HFFc6 (cell line): ENCODE measurements at regions not wholly inside any gene's neighbourhood (a gene's known extent, or its start where the extent isn't known, plus 50 kb on each side); places are given as distances from the start of the nearest gene placed in this dataset.

Experiments
- DNase-seq: peaks from one replicate; pipeline ENCODE4 v3.0.0-alpha.2; 2018
- H3K27ac Mint-ChIP-seq: 2 replicates; pipeline ENCODE4 v1.8.0; 2020; ENCODE audit warnings: mild to moderate bottlenecking, mixed read lengths
- H3K27me3 Mint-ChIP-seq: 2 replicates; pipeline ENCODE4 v1.8.0; 2021; ENCODE audit warnings: mild to moderate bottlenecking, moderate library complexity, mixed read lengths; ENCODE audit not compliant: insufficient read depth
- H3K36me3 Mint-ChIP-seq: 2 replicates; pipeline ENCODE4 v1.8.0; 2021; ENCODE audit warnings: low read depth, mixed read lengths
- H3K4me1 Mint-ChIP-seq: 2 replicates; pipeline ENCODE4 v1.8.0; 2020; ENCODE audit warnings: low read depth, mixed read lengths
- H3K4me3 Mint-ChIP-seq: 2 replicates; pipeline ENCODE4 v1.8.0; 2020; ENCODE audit warnings: mild to moderate bottlenecking, moderate library complexity, mixed read lengths
- H3K9me3 Mint-ChIP-seq: 2 replicates; pipeline ENCODE4 v1.8.0; 2020; ENCODE audit warnings: mild to moderate bottlenecking, mixed read lengths
- TF ChIP-seq, protein P1 (sequence below): fragments of 200-600 bp; sonication (generic); IDR thresholded peaks from 2 replicates; pipeline ENCODE4 v1.5.0; 2021; ENCODE audit warnings: antibody characterized with exemption, mild to moderate bottlenecking

DNA sequence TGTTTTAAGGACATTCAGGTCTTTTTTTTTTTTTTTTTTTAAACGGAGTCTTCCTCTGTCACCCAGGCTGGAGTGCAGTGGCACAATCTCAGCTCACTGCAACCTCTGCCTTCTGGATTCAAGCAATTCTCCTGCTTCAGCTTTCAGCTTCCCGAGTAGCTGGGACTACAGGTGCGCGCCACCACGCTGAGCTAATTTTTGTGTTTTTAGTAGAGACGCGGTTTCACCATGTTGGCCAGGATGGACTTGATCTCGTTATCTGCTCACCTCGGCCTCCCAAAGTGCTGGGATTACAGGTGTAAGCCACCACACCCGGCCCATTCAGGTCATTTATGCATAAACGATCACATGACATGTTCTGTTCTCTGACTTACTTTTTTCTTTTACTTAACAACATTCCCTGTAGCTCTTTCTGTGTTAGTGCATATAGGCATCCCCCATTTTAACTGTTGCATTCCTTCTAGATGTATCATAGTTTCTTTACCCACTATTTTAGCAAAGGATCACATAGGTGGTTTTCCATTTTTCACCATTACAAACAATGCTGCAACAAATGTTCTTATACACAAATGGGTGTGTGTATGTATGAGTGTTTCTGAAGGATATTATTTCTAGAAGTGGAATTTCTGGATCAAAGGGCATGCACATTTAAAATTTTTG is 74.2 kb downstream of the ARF6 start:
- Mint-ChIP-seq H3K36me3 (no peaks in the 10 kb centered on the region), H3K27ac (no peak overlapping the region; the same call in 1 of the 2 replicates), H3K27me3 (peaks cover 4% of the 10 kb centered on the region; the same call in 1 of the 2 replicates), H3K4me3 (no peak overlapping the region), H3K4me1 (peaks cover 57% of the 10 kb centered on the region), H3K9me3 (no peaks in the 10 kb centered on the region)
- no peak for DNase-seq
- TF ChIP-seq, protein P1, sequence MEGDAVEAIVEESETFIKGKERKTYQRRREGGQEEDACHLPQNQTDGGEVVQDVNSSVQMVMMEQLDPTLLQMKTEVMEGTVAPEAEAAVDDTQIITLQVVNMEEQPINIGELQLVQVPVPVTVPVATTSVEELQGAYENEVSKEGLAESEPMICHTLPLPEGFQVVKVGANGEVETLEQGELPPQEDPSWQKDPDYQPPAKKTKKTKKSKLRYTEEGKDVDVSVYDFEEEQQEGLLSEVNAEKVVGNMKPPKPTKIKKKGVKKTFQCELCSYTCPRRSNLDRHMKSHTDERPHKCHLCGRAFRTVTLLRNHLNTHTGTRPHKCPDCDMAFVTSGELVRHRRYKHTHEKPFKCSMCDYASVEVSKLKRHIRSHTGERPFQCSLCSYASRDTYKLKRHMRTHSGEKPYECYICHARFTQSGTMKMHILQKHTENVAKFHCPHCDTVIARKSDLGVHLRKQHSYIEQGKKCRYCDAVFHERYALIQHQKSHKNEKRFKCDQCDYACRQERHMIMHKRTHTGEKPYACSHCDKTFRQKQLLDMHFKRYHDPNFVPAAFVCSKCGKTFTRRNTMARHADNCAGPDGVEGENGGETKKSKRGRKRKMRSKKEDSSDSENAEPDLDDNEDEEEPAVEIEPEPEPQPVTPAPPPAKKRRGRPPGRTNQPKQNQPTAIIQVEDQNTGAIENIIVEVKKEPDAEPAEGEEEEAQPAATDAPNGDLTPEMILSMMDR = no peak

DNA sequence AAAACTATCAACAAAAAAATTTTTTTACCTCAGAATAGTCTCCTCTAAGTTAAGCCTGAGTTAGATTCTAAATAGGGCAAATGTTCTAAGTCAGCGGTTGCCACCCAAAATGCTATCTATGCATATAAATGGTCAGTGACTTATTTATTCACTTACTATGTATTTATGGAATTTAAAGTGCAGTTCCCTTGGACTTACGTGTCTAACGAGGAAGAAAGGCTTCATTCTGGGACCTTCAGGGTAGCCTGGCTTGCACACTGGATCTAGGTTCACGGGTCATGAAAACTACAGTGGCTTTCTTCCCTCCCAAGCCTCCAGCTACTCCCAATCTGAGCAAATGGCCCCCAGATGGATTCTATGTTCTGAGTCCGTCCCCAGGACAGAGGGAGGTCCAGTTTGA is 77.1 kb downstream of the ARF6 start:
- no peak for DNase-seq
- TF ChIP-seq, protein P1 = no peak
- no peaks in the 10 kb centered on the region for H3K9me3 Mint-ChIP-seq
- peaks cover 74% of the 10 kb centered on the region for H3K4me1 Mint-ChIP-seq
- peak overlapping the region; percentile 48; the same call in 1 of the 2 replicates for H3K27ac Mint-ChIP-seq
- H3K36me3 Mint-ChIP-seq = no peaks in the 10 kb centered on the region
- peaks cover 4% of the 10 kb centered on the region; the same call in 1 of the 2 replicates for H3K27me3 Mint-ChIP-seq
- H3K4me3 Mint-ChIP-seq = no peak overlapping the region

DNA sequence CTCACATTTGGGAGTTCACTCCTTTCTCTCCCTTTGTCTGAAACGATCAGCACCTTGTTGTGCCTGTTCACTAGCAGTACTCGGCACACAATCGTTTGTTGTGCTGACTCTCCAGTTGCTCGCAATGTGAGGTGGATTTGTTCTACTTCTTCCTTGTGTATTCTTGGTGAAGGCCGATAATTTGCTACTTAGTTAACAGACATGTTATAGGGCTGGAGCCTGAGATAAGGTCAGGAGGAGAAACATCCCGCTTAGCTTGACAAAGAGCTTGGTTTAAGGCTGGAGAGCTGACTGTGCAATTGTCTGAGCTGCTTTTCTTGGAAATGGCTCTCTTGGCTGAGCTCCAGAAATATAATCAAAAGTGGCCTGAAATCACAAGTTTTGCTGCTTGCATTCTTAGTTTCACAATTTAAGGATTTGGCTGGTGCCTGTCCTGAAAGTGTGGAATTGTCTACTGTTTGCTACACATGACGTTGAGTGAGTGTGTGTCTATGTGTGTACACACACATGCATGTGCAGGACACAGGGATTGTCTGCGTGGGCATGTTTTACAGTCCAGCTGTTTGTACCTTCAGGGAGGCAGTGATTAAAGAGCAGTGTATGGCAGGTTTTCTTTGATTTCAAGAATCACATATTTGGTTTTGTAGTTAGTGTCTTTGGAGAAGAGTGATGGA is 77.7 kb downstream of the ARF6 start:
- Mint-ChIP-seq H3K4me3 (peak overlapping the region; percentile 20), H3K27me3 (peaks cover 4% of the 10 kb centered on the region; the same call in 1 of the 2 replicates), H3K4me1 (peaks cover 81% of the 10 kb centered on the region), H3K9me3 (no peaks in the 10 kb centered on the region), H3K27ac (peak overlapping the region; percentile 48), H3K36me3 (no peaks in the 10 kb centered on the region)
- TF ChIP-seq, protein P1 = no peak
- no peak for DNase-seq

DNA sequence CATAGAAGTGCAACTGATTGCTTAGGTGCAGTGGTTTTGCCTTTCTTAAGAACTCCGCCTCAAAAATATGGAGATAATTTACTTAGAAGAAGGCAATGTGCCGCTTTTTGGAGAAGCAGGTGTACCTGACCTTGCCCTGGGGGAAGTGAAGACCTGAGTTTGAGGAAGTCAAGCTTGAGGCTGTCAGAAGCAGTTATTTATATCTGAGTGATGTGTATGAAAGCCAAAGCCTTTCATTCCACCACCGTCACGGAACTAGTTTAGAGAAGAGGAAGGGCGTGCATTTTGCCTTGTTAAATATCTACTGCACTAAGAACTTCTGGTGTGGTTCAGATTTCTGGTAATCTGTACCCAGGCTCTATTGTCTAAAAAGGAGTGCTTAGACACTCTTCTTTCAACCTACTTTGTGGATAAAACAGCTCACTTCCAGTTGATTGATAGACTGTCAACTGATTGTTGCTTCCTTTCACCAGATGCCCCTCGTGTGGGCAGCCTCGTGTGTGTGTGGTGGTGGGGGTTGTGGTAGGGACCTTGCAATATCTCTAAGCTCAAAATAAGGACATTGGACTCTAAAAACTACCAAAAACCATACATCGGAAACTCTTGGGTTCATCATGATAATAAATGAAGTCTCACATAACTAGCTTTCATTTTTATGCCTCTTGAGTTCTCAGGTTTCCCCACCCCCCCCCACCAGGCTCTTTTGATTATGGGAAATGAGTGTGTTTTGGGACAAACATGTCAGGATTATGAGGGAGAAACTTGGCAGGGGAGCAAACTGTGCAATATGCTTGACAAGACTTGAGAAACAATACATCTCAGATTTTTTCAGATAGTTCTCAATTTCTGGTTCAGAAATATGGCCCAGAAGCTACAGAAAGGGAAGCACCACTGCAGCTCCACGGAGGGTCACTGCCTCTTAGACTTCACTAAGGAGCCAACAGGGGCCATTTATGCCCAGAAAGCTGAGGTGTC is 78.6 kb downstream of the ARF6 start:
- H3K36me3 Mint-ChIP-seq = no peaks in the 10 kb centered on the region
- peak overlapping the region; percentile 85 for H3K4me3 Mint-ChIP-seq
- peak overlapping the region; percentile 96 for H3K27ac Mint-ChIP-seq
- H3K9me3 Mint-ChIP-seq = no peaks in the 10 kb centered on the region
- peaks cover 4% of the 10 kb centered on the region; the same call in 1 of the 2 replicates for H3K27me3 Mint-ChIP-seq
- peaks cover 82% of the 10 kb centered on the region for H3K4me1 Mint-ChIP-seq
- TF ChIP-seq, protein P1 = no peak
- DNase-seq = no peak

DNA sequence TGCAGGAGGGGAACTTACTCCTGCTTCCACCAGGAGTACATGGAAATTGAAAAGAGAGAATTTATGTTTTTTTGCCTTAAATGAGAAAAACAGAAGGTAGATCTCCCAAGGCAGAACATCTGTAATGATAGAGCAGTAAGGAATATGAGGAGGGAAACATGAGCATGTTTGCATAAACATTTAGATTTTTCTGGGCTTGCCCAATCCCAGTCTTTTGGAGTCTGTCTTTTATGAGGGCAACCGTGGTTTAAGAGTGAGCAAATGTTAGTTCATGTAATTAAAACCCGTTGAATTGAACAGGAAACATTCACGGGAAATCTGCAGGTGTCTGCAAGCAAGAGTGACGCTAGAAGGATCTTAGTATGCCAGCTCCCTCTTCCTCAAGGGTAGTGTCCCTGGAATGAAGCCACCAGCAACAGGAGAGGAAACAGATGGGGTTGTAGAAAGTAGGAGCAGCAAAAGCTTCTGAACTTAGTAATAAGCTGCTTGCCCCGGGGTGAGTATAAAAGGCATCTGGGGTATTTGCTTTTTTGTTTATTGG is 79.3 kb downstream of the ARF6 start:
- peak overlapping the region; percentile 96 for H3K27ac Mint-ChIP-seq

More for the DNA sequence above, 79.3 kb downstream of the ARF6 start:
- Mint-ChIP-seq H3K27me3 (peaks cover 4% of the 10 kb centered on the region; the same call in 1 of the 2 replicates), H3K9me3 (no peaks in the 10 kb centered on the region), H3K4me3 (peak overlapping the region; percentile 85), H3K4me1 (peaks cover 82% of the 10 kb centered on the region), H3K36me3 (no peaks in the 10 kb centered on the region)
- TF ChIP-seq, protein P1 = no peak
- peak; percentile 69 for DNase-seq
